ENCODE measurements at regions not wholly inside any gene's neighbourhood (a gene's known extent, or its start where the extent isn't known, plus 50 kb on each side); places are given as distances from the start of the nearest gene placed in this dataset.

DNA sequence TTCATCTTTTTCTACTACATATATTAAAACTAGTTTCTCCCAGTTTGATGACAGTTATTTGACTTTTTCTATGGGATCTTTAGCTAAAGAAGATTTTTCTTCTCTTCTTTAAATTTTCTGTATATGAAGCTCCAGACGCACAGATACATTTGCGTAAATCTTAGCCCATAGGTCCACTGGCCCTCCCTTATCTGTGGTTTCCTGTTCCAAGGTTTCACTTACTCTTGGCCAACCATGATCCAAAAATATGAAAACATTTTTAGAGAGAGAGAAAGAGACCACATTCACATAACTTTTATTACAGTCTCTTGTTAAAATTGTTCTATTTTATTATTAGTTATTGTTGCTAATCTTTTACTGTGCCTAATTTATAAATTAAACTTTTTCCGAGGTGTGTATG lies 270.2 kb upstream of the DAPK1 start:
- Histone ChIP-seq H3K27me3 (no peaks in the 10 kb centered on the region), H3K27ac (no peak overlapping the region), H2AFZ (no peak overlapping the region), H3K4me2 (no peak overlapping the region), H4K20me1 (ENCODE audit: insufficient read depth, poor library complexity, severe bottlenecking) (no peaks in the 10 kb centered on the region), H3K4me1 (ENCODE audit: insufficient read depth) (no peaks in the 10 kb centered on the region), H3K9me2 (replicated peaks; ENCODE audit: insufficient read depth) (no peaks in the 10 kb centered on the region), H3K36me3 (replicated peaks; ENCODE audit: insufficient read depth, low read depth) (no peaks in the 10 kb centered on the region), H3K9me3 (ENCODE audit: low read depth) (no peaks in the 10 kb centered on the region), H3K4me3 (no peak overlapping the region), H3K79me2 (no peaks in the 10 kb centered on the region)
- TF ChIP-seq, protein P1, sequence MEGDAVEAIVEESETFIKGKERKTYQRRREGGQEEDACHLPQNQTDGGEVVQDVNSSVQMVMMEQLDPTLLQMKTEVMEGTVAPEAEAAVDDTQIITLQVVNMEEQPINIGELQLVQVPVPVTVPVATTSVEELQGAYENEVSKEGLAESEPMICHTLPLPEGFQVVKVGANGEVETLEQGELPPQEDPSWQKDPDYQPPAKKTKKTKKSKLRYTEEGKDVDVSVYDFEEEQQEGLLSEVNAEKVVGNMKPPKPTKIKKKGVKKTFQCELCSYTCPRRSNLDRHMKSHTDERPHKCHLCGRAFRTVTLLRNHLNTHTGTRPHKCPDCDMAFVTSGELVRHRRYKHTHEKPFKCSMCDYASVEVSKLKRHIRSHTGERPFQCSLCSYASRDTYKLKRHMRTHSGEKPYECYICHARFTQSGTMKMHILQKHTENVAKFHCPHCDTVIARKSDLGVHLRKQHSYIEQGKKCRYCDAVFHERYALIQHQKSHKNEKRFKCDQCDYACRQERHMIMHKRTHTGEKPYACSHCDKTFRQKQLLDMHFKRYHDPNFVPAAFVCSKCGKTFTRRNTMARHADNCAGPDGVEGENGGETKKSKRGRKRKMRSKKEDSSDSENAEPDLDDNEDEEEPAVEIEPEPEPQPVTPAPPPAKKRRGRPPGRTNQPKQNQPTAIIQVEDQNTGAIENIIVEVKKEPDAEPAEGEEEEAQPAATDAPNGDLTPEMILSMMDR (IDR thresholded peaks at IDR 0.05; ENCODE audit: poor library complexity) = no peak
- TF ChIP-seq EZH2 (IDR thresholded peaks at IDR 0.05; ENCODE audit: borderline replicate concordance) = no peak
- DNase-seq (ENCODE audit: low spot score) = no peak
- WGBS (ENCODE audit: low lambda C conversion rate, missing lambda C conversion rate) = 88% methylated on average over 3 of the region's 3 CpGs

DNA sequence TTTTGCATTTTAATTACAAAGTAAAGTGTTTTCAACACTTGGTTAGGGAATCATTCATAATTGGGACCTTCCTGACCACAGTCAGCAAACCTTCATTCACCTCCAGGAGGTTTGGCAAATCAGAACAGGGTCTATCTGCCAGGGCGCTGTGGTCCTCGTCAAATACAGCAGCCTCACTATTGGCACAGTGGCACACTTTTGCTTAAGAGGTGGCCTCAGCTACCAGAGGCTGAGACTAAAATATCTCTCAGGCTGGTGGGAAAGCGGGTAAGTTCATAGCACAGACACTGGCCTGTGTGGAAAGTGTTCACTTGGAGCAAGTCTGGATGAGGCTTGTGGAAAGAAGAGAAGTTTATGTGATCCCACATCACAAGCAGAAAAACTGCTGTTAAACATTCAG lies 268.6 kb upstream of the DAPK1 start:
- Histone ChIP-seq H3K4me1 (ENCODE audit: insufficient read depth) (no peaks in the 10 kb centered on the region), H3K4me3 (no peak overlapping the region), H3K27me3 (no peaks in the 10 kb centered on the region), H3K9me3 (ENCODE audit: low read depth) (no peaks in the 10 kb centered on the region), H3K4me2 (no peak overlapping the region), H3K79me2 (no peaks in the 10 kb centered on the region), H2AFZ (no peak overlapping the region), H3K36me3 (replicated peaks; ENCODE audit: insufficient read depth, low read depth) (no peaks in the 10 kb centered on the region), H3K27ac (no peak overlapping the region), H3K9me2 (replicated peaks; ENCODE audit: insufficient read depth) (no peaks in the 10 kb centered on the region), H4K20me1 (ENCODE audit: insufficient read depth, poor library complexity, severe bottlenecking) (no peaks in the 10 kb centered on the region)
- TF ChIP-seq, protein P1 (IDR thresholded peaks at IDR 0.05; ENCODE audit: poor library complexity) = no peak
- no peak for TF ChIP-seq EZH2phosphoT487 (IDR thresholded peaks at IDR 0.05; ENCODE audit: low read depth, severe bottlenecking, unreplicated experiment)
- no peak for TF ChIP-seq EZH2 (IDR thresholded peaks at IDR 0.05; ENCODE audit: borderline replicate concordance)
- DNase-seq (ENCODE audit: low spot score) = no peak
- 95% methylated on average over 3 of the region's 3 CpGs for WGBS (ENCODE audit: low lambda C conversion rate, missing lambda C conversion rate)

DNA sequence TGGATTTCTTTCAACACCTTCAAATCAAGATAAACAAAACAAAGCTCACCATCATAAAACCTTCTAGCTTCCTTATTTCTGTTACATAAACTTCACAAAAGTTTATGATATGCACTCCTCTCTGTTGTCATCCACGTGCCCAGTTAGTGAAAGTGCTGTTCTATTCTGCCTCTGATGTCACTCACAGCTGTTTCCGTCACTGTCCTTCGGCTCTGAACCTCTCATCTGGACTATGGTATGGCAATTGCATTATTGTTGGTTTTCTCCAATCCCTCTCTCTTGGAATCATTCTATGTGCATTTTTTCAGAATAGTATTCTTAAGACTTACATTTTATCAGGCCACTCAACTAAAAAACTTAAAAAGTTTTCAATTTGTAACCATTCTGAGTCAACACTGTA lies 264.2 kb upstream of the DAPK1 start:
- Histone ChIP-seq H3K36me3 (replicated peaks; ENCODE audit: insufficient read depth, low read depth) (no peaks in the 10 kb centered on the region), H3K4me2 (no peak overlapping the region), H3K9me2 (replicated peaks; ENCODE audit: insufficient read depth) (no peaks in the 10 kb centered on the region), H3K4me1 (ENCODE audit: insufficient read depth) (no peaks in the 10 kb centered on the region), H3K27me3 (no peaks in the 10 kb centered on the region), H4K20me1 (ENCODE audit: insufficient read depth, poor library complexity, severe bottlenecking) (no peaks in the 10 kb centered on the region), H3K9me3 (ENCODE audit: low read depth) (no peaks in the 10 kb centered on the region), H3K27ac (no peak overlapping the region), H3K4me3 (no peak overlapping the region), H2AFZ (no peak overlapping the region), H3K79me2 (no peaks in the 10 kb centered on the region)
- TF ChIP-seq EZH2 (IDR thresholded peaks at IDR 0.05; ENCODE audit: borderline replicate concordance) (no peak), EZH2phosphoT487 (IDR thresholded peaks at IDR 0.05; ENCODE audit: low read depth, severe bottlenecking, unreplicated experiment) (no peak)
- TF ChIP-seq, protein P1 (IDR thresholded peaks at IDR 0.05; ENCODE audit: poor library complexity) = no peak
- DNase-seq (ENCODE audit: low spot score) = no peak
- WGBS (ENCODE audit: low lambda C conversion rate, missing lambda C conversion rate) = 74% methylated on average over 3 of the region's 3 CpGs

DNA sequence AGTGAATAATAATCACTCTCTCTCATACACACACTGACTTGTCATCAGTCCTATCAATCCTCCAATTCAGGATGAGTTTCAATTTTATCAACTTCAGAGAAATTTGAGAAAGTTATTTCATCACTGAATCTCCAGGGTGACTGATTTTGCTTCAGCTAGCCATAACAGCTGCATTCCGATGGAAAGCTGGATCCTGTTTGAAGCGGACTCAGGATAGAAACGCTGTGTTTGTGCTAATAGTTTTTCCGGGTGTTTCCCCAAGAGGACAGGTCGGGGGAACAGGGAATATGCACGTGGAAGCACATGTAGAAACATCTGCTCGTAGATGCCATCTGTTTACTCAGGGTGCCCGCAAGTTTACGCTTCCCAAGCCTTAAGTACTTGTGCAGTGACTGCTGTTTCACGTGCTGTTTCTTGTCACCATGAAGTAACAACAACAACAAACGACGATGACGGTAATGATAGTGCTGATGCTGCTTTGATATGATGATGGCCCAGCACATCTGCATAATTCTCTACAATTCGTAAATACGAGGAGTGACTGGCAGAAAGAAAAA lies 263.7 kb upstream of the DAPK1 start:
- Histone ChIP-seq H4K20me1 (ENCODE audit: insufficient read depth, poor library complexity, severe bottlenecking) (no peaks in the 10 kb centered on the region), H2AFZ (no peak overlapping the region), H3K27me3 (no peaks in the 10 kb centered on the region), H3K79me2 (no peaks in the 10 kb centered on the region), H3K27ac (no peak overlapping the region), H3K9me3 (ENCODE audit: low read depth) (no peaks in the 10 kb centered on the region), H3K36me3 (replicated peaks; ENCODE audit: insufficient read depth, low read depth) (no peaks in the 10 kb centered on the region), H3K4me1 (ENCODE audit: insufficient read depth) (no peaks in the 10 kb centered on the region), H3K4me2 (no peak overlapping the region), H3K4me3 (no peak overlapping the region), H3K9me2 (replicated peaks; ENCODE audit: insufficient read depth) (no peaks in the 10 kb centered on the region)
- TF ChIP-seq EZH2phosphoT487 (IDR thresholded peaks at IDR 0.05; ENCODE audit: low read depth, severe bottlenecking, unreplicated experiment) = no peak
- TF ChIP-seq, protein P1 (IDR thresholded peaks at IDR 0.05; ENCODE audit: poor library complexity) = no peak
- TF ChIP-seq EZH2 (IDR thresholded peaks at IDR 0.05; ENCODE audit: borderline replicate concordance) = no peak
- 84% methylated on average over 15 of the region's 15 CpGs for WGBS (ENCODE audit: low lambda C conversion rate, missing lambda C conversion rate)
- DNase-seq (ENCODE audit: low spot score) = no peak
